Activated T-cell treated with anti-CD3 and anti-CD28 coated beads for 4 hours (primary cell): ENCODE measurements at regions not wholly inside any gene's neighbourhood (a gene's known extent, or its start where the extent isn't known, plus 50 kb on each side); places are given as distances from the start of the nearest gene placed in this dataset.

Source experiments
- DNase-seq: peaks from one replicate; pipeline ENCODE4 v3.0.0-alpha.2; 2020

- no peak for DNase-seq
These were observed 62.7 kb upstream of the CPLX2 start for GRCh38 chr5:175808711-175809110.

- no peak for DNase-seq
These were observed 61.8 kb upstream of the CPLX2 start for GRCh38 chr5:175809531-175810121.

- DNase-seq: no peak
These were observed 60.9 kb upstream of the CPLX2 start for GRCh38 chr5:175810457-175810856.

- no peak for DNase-seq
These were observed 59.8 kb upstream of the CPLX2 start for GRCh38 chr5:175811589-175811988.

- DNase-seq: no peak
These were observed 57.3 kb upstream of the CPLX2 start for GRCh38 chr5:175813943-175814630.

- no peak for DNase-seq
These were observed 56.7 kb upstream of the CPLX2 start for GRCh38 chr5:175814691-175815090.

GRCh38 chr5:175815126-175815913, 56.1 kb upstream of the CPLX2 start:
- no peak for DNase-seq

GRCh38 chr5:175816348-175816747, 55.0 kb upstream of the CPLX2 start:
- DNase-seq: no peak

- DNase-seq: no peak
These were observed 52.3 kb upstream of the CPLX2 start for GRCh38 chr5:175819090-175819425.

- no peak for DNase-seq
These were observed 51.1 kb upstream of the CPLX2 start for GRCh38 chr5:175820230-175820629.
